GM10266 (cell line): ENCODE measurements at regions not wholly inside any gene's neighbourhood (a gene's known extent, or its start where the extent isn't known, plus 50 kb on each side); places are given as distances from the start of the nearest gene placed in this dataset.

Source experiments
- DNase-seq: peaks from one replicate; pipeline ENCODE4 v3.0.0; 2012; ENCODE audit errors: extremely low spot score
- CTCF ChIP-seq: IDR thresholded peaks from 2 replicates; pipeline ENCODE4 v1.5.1; 2012; ENCODE audit warnings: mild to moderate bottlenecking, low read depth; ENCODE audit not compliant: control insufficient read depth, insufficient read depth; ENCODE audit errors: missing control alignments

GRCh38 chr3:19022546-19022945, 125.8 kb upstream of the KCNH8 start:
- TF ChIP-seq CTCF, result no peak

GRCh38 chr3:19016851-19017250, 131.5 kb upstream of the KCNH8 start:
- no peak for DNase-seq
- TF ChIP-seq CTCF, result no peak

More at GRCh38 chr3:19022546-19022945, 125.8 kb upstream of the KCNH8 start:
- no peak for DNase-seq

GRCh38 chr3:19013879-19014278, 134.4 kb upstream of the KCNH8 start:
- TF ChIP-seq CTCF, result no peak
- DNase-seq, result no peak

GRCh38 chr3:19012846-19013245, 135.5 kb upstream of the KCNH8 start:
- no peak for DNase-seq
- no peak for TF ChIP-seq CTCF

GRCh38 chr3:19002606-19003005, 145.7 kb upstream of the KCNH8 start:
- DNase-seq, result no peak

GRCh38 chr3:18998069-18998468, 150.2 kb upstream of the KCNH8 start:
- TF ChIP-seq CTCF, result no peak
- DNase-seq, result no peak

More at GRCh38 chr3:19002606-19003005, 145.7 kb upstream of the KCNH8 start:
- TF ChIP-seq CTCF, result no peak

GRCh38 chr3:18992709-18993108, 155.6 kb upstream of the KCNH8 start:
- no peak for DNase-seq
- TF ChIP-seq CTCF, result no peak
